HTR-8/SVneo (cell line): ENCODE measurements at regions not wholly inside any gene's neighbourhood (a gene's known extent, or its start where the extent isn't known, plus 50 kb on each side); places are given as distances from the start of the nearest gene placed in this dataset.

Source experiments
- DNase-seq: peaks from one replicate; pipeline ENCODE4 v3.0.0; 2011; ENCODE audit warnings: low spot score, mixed read lengths; ENCODE audit not compliant: insufficient read length
- FAIRE-seq: peaks from 2 replicates; lab custom pipeline; 2011; peaks lifted over from hg19 to GRCh38; lab: Jason Lieb, UNC

GRCh38 chr3:147575391-147575790 lies 166.2 kb downstream of the ZIC1 start:
- FAIRE-seq (no peak), DNase-seq (no peak)

- FAIRE-seq (no peak), DNase-seq (no peak)
Observed at GRCh38 chr3:147582642-147583041, 173.5 kb downstream of the ZIC1 start.

GRCh38 chr3:147589016-147589415 lies 179.9 kb downstream of the ZIC1 start:
- no peak for FAIRE-seq
- DNase-seq, result no peak

GRCh38 chr3:147604136-147604535 lies 195.0 kb downstream of the ZIC1 start:
- FAIRE-seq, result no peak
- DNase-seq, result no peak

- FAIRE-seq (no peak), DNase-seq (no peak)
Observed at GRCh38 chr3:147613725-147614124, 204.6 kb downstream of the ZIC1 start.

GRCh38 chr3:147614210-147614609 lies 205.0 kb downstream of the ZIC1 start:
- FAIRE-seq, result no peak
- no peak for DNase-seq

GRCh38 chr3:147615035-147615434 lies 205.9 kb downstream of the ZIC1 start:
- DNase-seq (no peak), FAIRE-seq (no peak)

- DNase-seq (no peak), FAIRE-seq (no peak)
Observed at GRCh38 chr3:147616998-147617619, 207.9 kb downstream of the ZIC1 start.

- DNase-seq (no peak), FAIRE-seq (no peak)
Observed at GRCh38 chr3:147618691-147619090, 209.5 kb downstream of the ZIC1 start.

- no peak for FAIRE-seq
Observed at GRCh38 chr3:147619921-147620560, 210.9 kb downstream of the ZIC1 start.

GRCh38 chr3:147620906-147621305 lies 211.7 kb downstream of the ZIC1 start:
- DNase-seq, result no peak
- no peak for FAIRE-seq

More at GRCh38 chr3:147619921-147620560, 210.9 kb downstream of the ZIC1 start:
- no peak for DNase-seq

- FAIRE-seq (no peak), DNase-seq (no peak)
Observed at GRCh38 chr3:147630921-147631415, 221.8 kb downstream of the ZIC1 start.

- no peak for FAIRE-seq
Observed at GRCh38 chr3:147640781-147641180, 231.6 kb downstream of the ZIC1 start.

GRCh38 chr3:147645761-147646160 lies 236.6 kb downstream of the ZIC1 start:
- FAIRE-seq, result no peak
- no peak for DNase-seq

More at GRCh38 chr3:147640781-147641180, 231.6 kb downstream of the ZIC1 start:
- DNase-seq, result no peak

GRCh38 chr3:147649475-147649874 lies 240.3 kb downstream of the ZIC1 start:
- DNase-seq (no peak), FAIRE-seq (no peak)

GRCh38 chr3:147651107-147651778 lies 242.1 kb downstream of the ZIC1 start:
- DNase-seq (no peak), FAIRE-seq (no peak)

GRCh38 chr3:147652651-147653366 lies 243.6 kb downstream of the ZIC1 start:
- no peak for FAIRE-seq
- no peak for DNase-seq

- DNase-seq, result no peak
- FAIRE-seq, result no peak
Observed at GRCh38 chr3:147653367-147653923, 244.3 kb downstream of the ZIC1 start.

GRCh38 chr3:147654827-147655226 lies 245.7 kb downstream of the ZIC1 start:
- FAIRE-seq (no peak), DNase-seq (no peak)

- FAIRE-seq (no peak), DNase-seq (no peak)
Observed at GRCh38 chr3:147655236-147655635, 246.1 kb downstream of the ZIC1 start.
